ENCODE measurements at regions not wholly inside any gene's neighbourhood (a gene's known extent, or its start where the extent isn't known, plus 50 kb on each side); places are given as distances from the start of the nearest gene placed in this dataset.
"Not testable (repeated sequence)": the region's sequence is repeated elsewhere in the genome, so short reads cannot be mapped to it uniquely, and the experiment has no call there.

DNA sequence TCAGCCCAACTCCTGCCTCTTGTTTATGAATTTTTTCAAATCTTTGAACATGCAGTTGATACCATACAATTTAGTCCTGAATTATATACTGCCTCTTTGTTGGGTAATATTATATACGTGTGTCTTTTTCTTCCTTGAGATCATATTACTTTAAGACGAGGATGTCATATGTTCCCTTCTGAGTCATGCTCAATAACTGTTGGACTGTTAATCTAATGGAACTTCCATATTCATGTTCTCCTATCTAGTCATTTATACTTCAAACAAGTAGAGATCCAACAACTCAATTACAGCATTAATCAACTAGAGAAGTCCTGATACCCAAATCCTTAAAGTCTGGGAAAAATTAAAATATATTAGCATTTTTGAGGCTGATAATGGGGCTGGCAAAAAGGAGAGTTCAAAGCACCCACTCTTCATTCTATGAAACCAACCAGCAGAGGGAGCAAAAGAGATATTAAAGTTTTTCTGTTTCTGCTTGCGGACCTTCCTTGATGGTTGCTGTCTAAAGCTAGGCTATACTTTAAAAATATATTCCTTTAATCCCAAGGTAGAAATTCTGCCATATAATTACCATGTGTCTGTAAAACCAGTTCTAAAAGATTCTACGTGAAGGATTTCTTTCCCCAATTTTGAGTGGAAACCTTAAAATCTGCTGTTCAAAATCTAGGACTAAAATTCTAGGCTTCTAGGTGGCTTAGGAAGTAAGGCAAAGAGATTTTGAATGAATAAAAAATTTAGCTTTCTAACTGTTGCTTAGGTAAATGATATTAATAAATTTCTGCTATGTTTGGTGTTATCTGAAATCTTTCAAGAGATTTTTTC is 498.9 kb downstream of the BCKDHB start:
- H3K9ac ChIP-seq (ENCODE audit: low read depth, low read length) = no peak overlapping the region
- H3K9me3 ChIP-seq (ENCODE audit: control insufficient read depth, insufficient read depth, low read length) = no peaks in the 10 kb centered on the region
- H3K4me1 ChIP-seq (ENCODE audit: insufficient read depth, low read length) = peaks cover 5% of the 10 kb centered on the region; the same call in 1 of the 2 replicates
- no peaks in the 10 kb centered on the region for H3K36me3 ChIP-seq (ENCODE audit: insufficient read depth, low read length)

DNA sequence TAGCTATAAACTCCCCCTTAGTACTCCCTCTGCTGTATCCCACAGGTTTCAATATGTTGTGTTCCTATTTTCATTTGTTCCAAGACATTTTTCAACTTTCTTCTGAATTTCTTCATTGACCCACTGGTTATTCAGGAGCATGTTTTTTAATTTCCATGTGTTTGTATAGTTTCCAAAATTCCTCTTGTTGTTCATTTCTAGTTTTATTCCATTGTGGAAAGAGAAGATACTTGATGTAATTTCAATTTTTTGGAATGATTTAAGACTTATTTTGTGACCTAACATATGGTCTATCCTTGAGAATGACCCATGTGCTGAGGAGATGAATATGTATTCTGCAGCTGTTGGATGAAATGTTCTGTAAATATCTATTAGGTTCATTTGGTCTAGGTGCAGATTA is 497.2 kb downstream of the BCKDHB start:
- Histone ChIP-seq H3K9me3 (ENCODE audit: control insufficient read depth, insufficient read depth, low read length) (no peaks in the 10 kb centered on the region), H3K9ac (ENCODE audit: low read depth, low read length) (no peak overlapping the region), H3K4me1 (ENCODE audit: insufficient read depth, low read length) (peaks cover 5% of the 10 kb centered on the region; the same call in 1 of the 2 replicates), H3K36me3 (ENCODE audit: insufficient read depth, low read length) (no peaks in the 10 kb centered on the region)

DNA sequence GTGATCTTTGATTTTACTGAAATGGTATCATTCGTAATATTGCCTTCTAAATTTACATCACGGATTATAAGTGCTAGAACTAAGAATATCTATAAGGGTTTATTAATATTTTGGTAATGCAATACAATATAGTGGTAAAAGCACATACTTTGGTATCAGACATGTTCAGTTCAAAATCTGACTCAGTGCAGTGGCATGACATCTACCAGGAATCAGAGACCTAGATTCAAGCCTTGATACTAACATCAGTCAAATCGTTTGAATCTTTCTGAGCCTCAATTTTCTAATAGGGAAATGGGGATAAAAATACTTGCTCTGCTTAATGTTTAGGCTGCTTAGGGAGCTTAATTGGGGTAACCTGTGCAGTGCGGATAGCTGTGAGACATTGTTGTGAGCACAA is 488.0 kb downstream of the BCKDHB start:
- Histone ChIP-seq H3K9me3 (ENCODE audit: control insufficient read depth, insufficient read depth, low read length) (no peaks in the 10 kb centered on the region), H3K9ac (ENCODE audit: low read depth, low read length) (no peak overlapping the region), H3K36me3 (ENCODE audit: insufficient read depth, low read length) (no peaks in the 10 kb centered on the region), H3K4me1 (ENCODE audit: insufficient read depth, low read length) (no peaks in the 10 kb centered on the region)

DNA sequence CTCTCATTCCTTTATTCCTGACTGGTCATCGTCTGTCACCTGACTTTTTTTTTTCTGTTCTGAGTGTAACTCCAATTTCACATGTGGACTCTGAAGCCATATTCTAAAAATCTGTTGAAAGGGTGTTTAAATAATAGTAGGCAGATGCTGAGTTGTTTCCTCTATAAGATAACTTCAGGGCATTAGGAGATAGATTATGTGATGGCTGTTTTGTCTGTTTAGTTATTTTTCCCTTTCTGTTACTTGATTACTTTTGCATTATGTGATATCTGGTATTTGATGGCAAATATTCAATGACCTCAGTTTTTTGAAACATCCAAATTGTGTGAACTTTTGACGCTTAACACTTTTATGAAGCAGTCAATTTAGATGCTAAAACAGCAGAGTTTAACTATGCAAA is 486.0 kb downstream of the BCKDHB start:
- no peaks in the 10 kb centered on the region for H3K4me1 ChIP-seq (ENCODE audit: insufficient read depth, low read length)
- no peaks in the 10 kb centered on the region for H3K9me3 ChIP-seq (ENCODE audit: control insufficient read depth, insufficient read depth, low read length)
- H3K36me3 ChIP-seq (ENCODE audit: insufficient read depth, low read length) = no peaks in the 10 kb centered on the region
- no peak overlapping the region for H3K9ac ChIP-seq (ENCODE audit: low read depth, low read length)

DNA sequence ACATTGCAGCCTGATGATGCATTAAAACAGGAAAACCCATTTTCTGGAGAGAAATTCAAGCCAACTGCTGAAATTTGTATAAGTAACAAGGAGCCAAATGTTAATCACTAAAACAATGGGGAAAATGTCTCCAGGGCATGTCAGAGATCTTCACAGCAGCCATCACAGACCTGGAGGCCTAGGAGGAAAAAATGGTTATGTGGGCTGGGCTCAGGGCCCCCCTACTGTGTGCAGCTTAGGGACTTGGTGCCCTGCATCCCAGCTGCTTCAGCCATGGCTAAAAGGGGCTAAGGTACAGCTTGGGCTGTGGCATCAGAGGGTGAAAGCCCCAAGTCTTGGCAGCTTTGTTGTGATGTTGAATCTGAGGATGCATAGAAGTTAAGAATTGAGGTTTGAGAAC is 479.8 kb downstream of the BCKDHB start:
- Histone ChIP-seq H3K9me3 (ENCODE audit: control insufficient read depth, insufficient read depth, low read length) (0 out of 2 replicates have a peak, but pooled peaks cover 4% of the 10 kb centered on the region), H3K36me3 (ENCODE audit: insufficient read depth, low read length) (no peaks in the 10 kb centered on the region), H3K9ac (ENCODE audit: low read depth, low read length) (no peak overlapping the region), H3K4me1 (ENCODE audit: insufficient read depth, low read length) (no peaks in the 10 kb centered on the region)

DNA sequence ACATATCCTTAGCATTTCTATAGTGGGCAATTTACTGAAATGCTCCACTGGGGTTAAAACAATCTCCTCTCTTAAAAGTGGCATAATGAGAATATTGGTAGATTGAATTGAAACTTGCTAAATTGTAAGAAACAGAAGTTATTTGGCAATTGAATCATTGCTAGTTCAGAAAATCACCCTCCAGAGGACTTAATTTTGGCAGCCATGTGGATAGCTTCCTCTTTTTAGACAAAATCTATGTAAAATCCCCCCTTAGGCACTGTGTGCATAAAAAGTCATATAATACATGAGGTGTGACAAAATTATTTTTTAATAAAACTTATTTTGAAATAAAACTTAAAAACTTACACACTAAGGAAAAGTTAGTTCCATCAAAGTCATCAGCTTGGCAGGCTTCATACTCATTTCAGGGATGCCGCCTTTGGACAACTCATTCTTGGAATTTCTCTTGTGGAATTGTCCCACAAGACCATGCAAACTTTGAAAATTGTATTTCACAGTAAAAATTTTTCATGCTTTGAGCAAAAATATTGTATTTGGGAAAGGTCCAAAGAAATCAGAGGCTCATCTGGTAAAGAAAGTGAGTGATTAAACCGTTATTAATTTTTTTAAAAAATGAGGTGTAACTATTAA is 473.0 kb downstream of the BCKDHB start:
- no peaks in the 10 kb centered on the region for H3K36me3 ChIP-seq (ENCODE audit: insufficient read depth, low read length)
- no peaks in the 10 kb centered on the region for H3K4me1 ChIP-seq (ENCODE audit: insufficient read depth, low read length)
- H3K9me3 ChIP-seq (ENCODE audit: control insufficient read depth, insufficient read depth, low read length) = no peaks in the 10 kb centered on the region
- no peak overlapping the region for H3K9ac ChIP-seq (ENCODE audit: low read depth, low read length)

DNA sequence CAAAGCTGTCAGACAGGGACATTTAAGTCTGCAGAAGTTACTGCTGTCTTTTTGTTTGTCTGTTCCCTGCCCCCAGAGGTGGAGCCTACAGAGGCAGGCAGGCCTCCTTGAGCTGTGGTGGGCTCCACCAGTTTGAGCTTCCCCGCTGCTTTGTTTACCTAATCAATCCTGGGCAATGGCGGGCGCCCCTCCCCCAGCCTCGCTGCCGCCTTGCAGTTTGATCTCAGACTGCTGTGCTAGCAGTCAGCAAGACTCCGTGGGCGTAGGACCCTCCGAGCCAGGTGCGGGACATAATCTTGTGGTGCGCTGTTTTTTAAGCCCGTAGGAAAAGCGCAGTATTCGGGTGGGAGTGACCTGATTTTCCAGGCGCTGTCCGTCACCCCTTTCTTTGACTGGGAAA is 466.8 kb downstream of the BCKDHB start:
- not testable (repeated sequence) for H3K9me3 ChIP-seq (ENCODE audit: control insufficient read depth, insufficient read depth, low read length); H3K4me1 ChIP-seq (ENCODE audit: insufficient read depth, low read length); H3K36me3 ChIP-seq (ENCODE audit: insufficient read depth, low read length)
- H3K9ac ChIP-seq (ENCODE audit: low read depth, low read length) = peak overlapping the region; percentile 11; the same call in 1 of the 2 replicates

DNA sequence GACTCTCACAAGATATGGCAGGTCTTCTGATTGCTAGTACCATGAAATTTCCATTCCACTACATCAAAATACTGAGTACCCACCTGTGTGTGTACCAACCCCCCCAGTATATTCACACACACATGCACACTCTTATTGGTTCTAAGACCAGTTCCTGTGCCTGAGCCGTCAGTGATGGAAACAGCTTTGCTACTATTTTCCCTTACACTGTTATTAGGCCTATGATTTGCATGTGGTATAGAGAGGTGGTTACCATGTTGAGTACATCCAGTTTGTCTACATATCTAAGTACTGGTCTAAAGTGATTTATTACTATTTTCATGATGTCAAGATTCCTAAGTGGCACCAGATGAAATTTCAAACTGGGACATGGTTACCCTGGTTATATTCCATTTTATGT is 459.9 kb downstream of the BCKDHB start:
- H3K9ac ChIP-seq (ENCODE audit: low read depth, low read length) = no peak overlapping the region
- no peaks in the 10 kb centered on the region for H3K4me1 ChIP-seq (ENCODE audit: insufficient read depth, low read length)
- H3K9me3 ChIP-seq (ENCODE audit: control insufficient read depth, insufficient read depth, low read length) = no peaks in the 10 kb centered on the region
- H3K36me3 ChIP-seq (ENCODE audit: insufficient read depth, low read length) = no peaks in the 10 kb centered on the region

DNA sequence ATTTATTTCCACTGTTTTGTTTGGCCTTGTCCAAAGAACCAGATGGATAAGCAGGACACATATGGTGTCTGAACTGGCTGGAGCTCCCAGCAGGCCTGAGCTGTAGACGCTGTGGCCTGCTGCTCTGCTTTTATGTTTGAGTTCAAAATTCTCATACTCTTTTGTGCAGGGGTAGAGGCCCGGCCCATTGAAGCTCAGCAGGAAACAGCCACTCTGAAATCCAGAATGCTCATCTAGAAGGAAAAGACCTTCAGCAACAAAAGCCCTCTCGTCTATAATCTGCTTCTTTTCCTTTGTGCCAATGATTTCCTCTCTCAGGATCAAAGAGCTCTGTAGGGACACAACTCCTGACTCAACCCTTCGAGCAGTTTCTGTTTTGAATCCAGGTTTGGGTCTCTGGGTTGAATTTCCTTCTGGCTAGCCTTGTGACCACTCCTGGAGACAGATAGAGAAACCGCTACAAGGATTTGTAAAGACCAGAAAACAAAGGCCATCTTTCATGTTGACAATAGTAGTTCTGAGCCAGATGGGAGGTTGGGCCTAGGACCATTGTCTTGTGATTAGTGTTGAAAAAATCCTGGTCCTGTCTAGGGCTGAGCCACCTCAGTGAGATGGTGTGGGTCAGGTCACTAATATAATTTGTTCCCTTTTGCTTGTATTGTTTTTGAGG is 446.7 kb downstream of the BCKDHB start:
- Histone ChIP-seq H3K4me1 (ENCODE audit: insufficient read depth, low read length) (no peaks in the 10 kb centered on the region), H3K9ac (ENCODE audit: low read depth, low read length) (no peak overlapping the region), H3K36me3 (ENCODE audit: insufficient read depth, low read length) (no peaks in the 10 kb centered on the region), H3K9me3 (ENCODE audit: control insufficient read depth, insufficient read depth, low read length) (peaks cover 6% of the 10 kb centered on the region)

DNA sequence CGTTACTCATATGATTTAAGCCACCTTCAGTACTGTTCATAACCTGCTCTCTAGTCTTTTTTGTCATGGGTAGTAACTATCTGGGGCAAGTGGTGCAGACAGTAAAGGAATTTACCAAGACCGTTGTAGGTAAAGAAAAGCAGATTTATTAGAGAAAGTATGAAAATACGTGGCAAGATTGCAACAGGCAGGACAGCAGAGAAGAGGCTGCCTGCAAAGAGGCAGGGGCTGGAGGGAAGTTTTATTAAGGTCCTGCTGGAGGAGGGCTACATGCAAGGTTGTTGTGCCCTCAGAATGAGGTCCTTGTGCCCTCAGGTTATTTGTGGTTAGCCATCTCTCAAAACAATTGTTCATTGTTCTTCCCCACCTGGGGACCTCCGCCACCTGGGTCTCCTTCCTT is 444.3 kb downstream of the BCKDHB start:
- no peaks in the 10 kb centered on the region for H3K4me1 ChIP-seq (ENCODE audit: insufficient read depth, low read length)

DNA sequence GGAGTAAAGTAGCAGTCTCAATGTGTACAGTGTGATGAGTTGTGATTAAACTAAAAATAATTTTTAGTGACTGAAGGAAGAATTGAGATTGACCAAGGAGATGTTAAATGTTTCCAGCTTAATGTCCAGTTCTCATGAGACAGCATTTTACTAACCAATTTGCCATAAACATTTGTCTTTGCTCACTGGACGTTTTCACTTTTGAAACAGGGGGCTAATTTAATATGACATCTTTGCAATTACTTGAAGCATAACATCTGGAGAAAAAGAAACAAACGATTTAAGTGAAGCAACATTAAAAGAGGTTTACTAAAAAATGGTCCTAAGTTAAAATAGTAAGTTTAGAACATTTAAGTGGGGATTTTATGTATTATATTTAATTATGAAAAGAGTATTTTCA is 443.8 kb downstream of the BCKDHB start:
- Histone ChIP-seq H3K9me3 (ENCODE audit: control insufficient read depth, insufficient read depth, low read length) (peaks cover 6% of the 10 kb centered on the region), H3K9ac (ENCODE audit: low read depth, low read length) (no peak overlapping the region), H3K36me3 (ENCODE audit: insufficient read depth, low read length) (no peaks in the 10 kb centered on the region), H3K4me1 (ENCODE audit: insufficient read depth, low read length) (no peaks in the 10 kb centered on the region)

More for the DNA sequence above, 444.3 kb downstream of the BCKDHB start:
- H3K9ac ChIP-seq (ENCODE audit: low read depth, low read length) = no peak overlapping the region
- H3K36me3 ChIP-seq (ENCODE audit: insufficient read depth, low read length) = no peaks in the 10 kb centered on the region
- peaks cover 6% of the 10 kb centered on the region for H3K9me3 ChIP-seq (ENCODE audit: control insufficient read depth, insufficient read depth, low read length)

DNA sequence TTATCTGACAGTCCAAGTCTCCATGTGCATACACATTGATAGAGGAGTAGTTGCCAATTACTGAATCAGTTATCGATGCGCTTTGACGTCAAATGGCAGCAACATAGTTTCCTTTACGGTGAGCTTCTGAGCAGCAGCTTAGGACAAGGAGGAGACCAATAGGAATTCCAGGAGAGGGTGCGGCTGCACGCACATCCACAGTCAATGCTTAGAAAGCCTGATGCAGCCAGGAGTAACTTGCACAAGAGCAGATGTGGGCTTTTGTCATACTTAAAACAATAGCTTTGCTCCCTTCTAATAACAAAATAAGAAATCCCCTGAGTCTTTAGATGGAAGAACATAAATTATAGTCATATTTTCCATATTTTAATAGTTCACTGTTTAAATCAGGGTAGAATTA is 442.1 kb downstream of the BCKDHB start:
- H3K4me1 ChIP-seq (ENCODE audit: insufficient read depth, low read length) = no peaks in the 10 kb centered on the region
- H3K9ac ChIP-seq (ENCODE audit: low read depth, low read length) = no peak overlapping the region
- peaks cover 6% of the 10 kb centered on the region for H3K9me3 ChIP-seq (ENCODE audit: control insufficient read depth, insufficient read depth, low read length)
- no peaks in the 10 kb centered on the region for H3K36me3 ChIP-seq (ENCODE audit: insufficient read depth, low read length)

DNA sequence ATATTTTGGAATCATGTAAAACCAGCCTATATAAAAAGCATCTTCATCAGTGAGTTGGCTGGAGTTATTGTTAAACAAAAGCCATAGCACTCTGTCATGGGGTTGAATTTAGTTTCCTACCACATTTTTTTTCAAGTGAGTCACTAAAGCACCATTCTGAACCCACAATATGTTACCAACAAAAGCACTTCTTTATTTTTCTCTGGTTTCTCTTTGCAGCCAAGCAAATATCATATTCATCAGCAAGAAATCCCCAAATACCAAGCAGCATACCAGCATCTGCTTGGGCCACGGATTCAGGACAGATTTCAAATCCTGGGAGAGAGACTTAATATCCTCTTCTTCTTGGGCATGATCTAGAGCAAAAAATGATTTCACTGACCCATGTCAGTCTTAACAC is 441.4 kb downstream of the BCKDHB start:
- H3K36me3 ChIP-seq (ENCODE audit: insufficient read depth, low read length) = no peaks in the 10 kb centered on the region
- H3K9me3 ChIP-seq (ENCODE audit: control insufficient read depth, insufficient read depth, low read length) = peaks cover 6% of the 10 kb centered on the region
- no peaks in the 10 kb centered on the region for H3K4me1 ChIP-seq (ENCODE audit: insufficient read depth, low read length)
- no peak overlapping the region for H3K9ac ChIP-seq (ENCODE audit: low read depth, low read length)

DNA sequence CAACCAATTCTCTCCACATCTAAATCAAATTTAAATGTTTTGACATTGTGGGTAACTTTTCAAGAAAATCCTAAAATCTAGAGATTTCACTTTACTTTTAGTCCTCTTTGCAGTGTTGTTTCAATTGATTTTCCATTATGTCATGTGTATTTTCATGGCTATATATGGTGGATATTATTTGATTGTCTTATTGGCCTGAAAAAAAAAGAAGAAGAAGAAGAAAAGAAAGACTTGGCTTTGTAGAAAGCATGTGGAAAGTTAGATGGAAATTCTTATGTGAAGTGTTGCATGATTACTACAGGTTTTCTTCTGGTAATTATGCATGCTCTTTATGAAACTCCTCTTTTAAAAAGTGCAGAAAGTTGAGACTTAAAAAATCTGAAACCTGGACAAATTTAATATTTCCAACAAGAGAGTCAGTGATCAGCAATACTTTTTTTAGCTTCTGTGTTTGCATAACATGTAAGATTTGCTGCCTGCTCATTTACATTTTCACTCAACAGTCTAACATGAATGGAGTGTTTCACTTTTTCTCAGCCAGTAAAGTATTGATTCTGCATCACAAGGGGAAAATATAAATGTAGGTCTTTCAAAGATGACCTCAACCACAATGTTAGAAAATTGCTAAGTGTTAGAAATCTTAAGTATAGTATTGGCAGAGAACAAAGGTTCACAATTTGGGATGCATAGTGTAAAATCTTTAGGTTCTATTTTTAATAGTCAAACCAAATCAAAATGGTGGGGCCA is 438.7 kb downstream of the BCKDHB start:
- no peaks in the 10 kb centered on the region for H3K4me1 ChIP-seq (ENCODE audit: insufficient read depth, low read length)
- H3K36me3 ChIP-seq (ENCODE audit: insufficient read depth, low read length) = no peaks in the 10 kb centered on the region
- H3K9me3 ChIP-seq (ENCODE audit: control insufficient read depth, insufficient read depth, low read length) = peaks cover 4% of the 10 kb centered on the region
- H3K9ac ChIP-seq (ENCODE audit: low read depth, low read length) = no peak overlapping the region
